ENCODE measurements at regions not wholly inside any gene's neighbourhood (a gene's known extent, or its start where the extent isn't known, plus 50 kb on each side); places are given as distances from the start of the nearest gene placed in this dataset.

GRCh38 chr6:71137973-71138372, 150.6 kb upstream of the OGFRL1 start:
- 26% methylated on average over 1 of the region's 1 CpG for WGBS (ENCODE audit: missing lambda C conversion rate)
- Histone ChIP-seq H3K27ac (no peak overlapping the region), H3K4me1 (no peaks in the 10 kb centered on the region), H3K4me2 (no peak overlapping the region), H3K4me3 (no peak overlapping the region), H3K9me3 (no peaks in the 10 kb centered on the region)
- ChIA-PET POLR2A (no interaction called here), CTCF (no interaction called here)
- no peak for ATAC-seq
- TF ChIP-seq HEYL (CRISPR knock-in tag; IDR thresholded peaks at IDR 0.05) (no peak), ELK1 (IDR thresholded peaks at IDR 0.05; ENCODE audit: low read depth, low read length) (no peak), CTCF (IDR thresholded peaks at IDR 0.05) (no peak), PBX3 (IDR thresholded peaks at IDR 0.05) (no peak), BCL3 (IDR thresholded peaks at IDR 0.05) (no peak), HES2 (IDR thresholded peaks at IDR 0.05) (no peak)
- no peak for FAIRE-seq
- DNase-seq (ENCODE audit: low read depth in 1 of 2, low spot score in 1 of 2), result no peak

GRCh38 chr6:71138376-71138775, 150.2 kb upstream of the OGFRL1 start:
- TF ChIP-seq JUN (IDR thresholded peaks at IDR 0.05) (no peak), CHD4 (IDR thresholded peaks at IDR 0.05; ENCODE audit: borderline replicate concordance) (no peak), HOXB13 (CRISPR knock-in tag; IDR thresholded peaks at IDR 0.05; ENCODE audit: low read depth) (no peak), ZNF302 (CRISPR knock-in tag; IDR thresholded peaks at IDR 0.05) (no peak), FOSL2 (IDR thresholded peaks at IDR 0.05) (no peak), FOSL2 (CRISPR knock-in tag; IDR thresholded peaks at IDR 0.05) (no peak), KDM1A (IDR thresholded peaks at IDR 0.05; ENCODE audit: low read depth) (no peak), CTCF (IDR thresholded peaks at IDR 0.05) (no peak), CEBPB (IDR thresholded peaks at IDR 0.05) (no peak), REST (IDR thresholded peaks at IDR 0.05) (no peak), RNF2 (IDR thresholded peaks at IDR 0.05; ENCODE audit: borderline replicate concordance, low read depth) (no peak), GATA3 (IDR thresholded peaks at IDR 0.05; ENCODE audit: borderline replicate concordance) (no peak), JUNB (IDR thresholded peaks at IDR 0.05) (no peak), ELK1 (IDR thresholded peaks at IDR 0.05; ENCODE audit: low read depth, low read length) (no peak), MAZ (IDR thresholded peaks at IDR 0.05; ENCODE audit: borderline replicate concordance, low read depth, low read length) (no peak), FOXS1 (CRISPR knock-in tag; IDR thresholded peaks at IDR 0.05) (no peak), HEYL (CRISPR knock-in tag; IDR thresholded peaks at IDR 0.05) (no peak), ESRRA (IDR thresholded peaks at IDR 0.05; ENCODE audit: borderline replicate concordance, low read length) (no peak)
- no peak for DNase-seq (ENCODE audit: low read depth in 1 of 2, low spot score in 1 of 2)
- no peak overlapping the region for H3K27ac ChIP-seq
- H3K4me1 ChIP-seq, result no peaks in the 10 kb centered on the region
- 44% methylated on average over 2 of the region's 2 CpGs for WGBS (ENCODE audit: missing lambda C conversion rate)
- no peak overlapping the region for H3K4me2 ChIP-seq
- H3K9me3 ChIP-seq, result no peaks in the 10 kb centered on the region
- no peak for FAIRE-seq
- no peak for ATAC-seq
- ChIA-PET CTCF (no interaction called here), POLR2A (no interaction called here)
- H3K4me3 ChIP-seq, result no peak overlapping the region
